ENCODE measurements at regions not wholly inside any gene's neighbourhood (a gene's known extent, or its start where the extent isn't known, plus 50 kb on each side); places are given as distances from the start of the nearest gene placed in this dataset.

DNA sequence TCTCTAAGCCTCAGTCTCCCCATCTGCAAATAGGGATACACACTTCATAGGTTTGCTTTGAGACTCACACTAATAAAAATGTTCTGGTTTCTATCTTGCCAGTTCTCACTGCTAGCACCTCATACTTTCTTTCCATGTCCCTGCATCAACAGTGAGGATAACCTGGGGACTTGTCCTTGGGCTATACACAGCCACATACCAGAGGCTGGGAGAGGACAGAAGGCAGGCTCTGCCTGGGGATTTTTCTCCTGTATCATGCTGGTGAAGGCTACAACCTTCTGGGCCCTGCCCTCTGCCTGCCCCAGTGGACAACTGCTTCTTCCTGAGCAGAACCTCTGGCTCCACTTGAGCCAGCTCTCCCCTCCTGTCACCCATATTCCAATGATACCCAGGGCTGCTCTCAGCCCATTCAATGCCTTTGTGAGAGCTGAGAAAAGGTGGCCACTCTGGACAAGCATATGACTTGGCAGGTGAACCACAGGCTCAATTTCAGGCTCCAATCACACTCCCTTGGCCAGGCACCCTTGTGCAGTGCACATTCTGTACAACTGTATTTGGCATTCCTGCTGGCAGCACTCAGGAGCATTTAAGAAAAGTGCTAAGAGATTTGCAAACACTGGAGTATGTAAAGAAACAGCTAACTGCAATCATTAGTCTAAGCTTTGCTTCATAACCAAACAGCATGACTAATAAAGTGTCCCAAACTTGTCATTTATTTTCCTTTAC, 135.8 kb upstream of the VRK1 start:
- peaks cover 0 to 21% (median 19%) of the 10 kb centered on the region in 4 donors for H3K4me1 ChIP-seq
- intact Hi-C loops (cut with DNase I) = no loop called here
- no peak for TF ChIP-seq POLR2A (IDR thresholded peaks at IDR 0.05; ENCODE audit: low read depth)
- no peak for TF ChIP-seq POLR2AphosphoS5 (IDR thresholded peaks at IDR 0.05)
- TF ChIP-seq EP300 (IDR thresholded peaks at IDR 0.05) = no peak
- TF ChIP-seq, protein P1, sequence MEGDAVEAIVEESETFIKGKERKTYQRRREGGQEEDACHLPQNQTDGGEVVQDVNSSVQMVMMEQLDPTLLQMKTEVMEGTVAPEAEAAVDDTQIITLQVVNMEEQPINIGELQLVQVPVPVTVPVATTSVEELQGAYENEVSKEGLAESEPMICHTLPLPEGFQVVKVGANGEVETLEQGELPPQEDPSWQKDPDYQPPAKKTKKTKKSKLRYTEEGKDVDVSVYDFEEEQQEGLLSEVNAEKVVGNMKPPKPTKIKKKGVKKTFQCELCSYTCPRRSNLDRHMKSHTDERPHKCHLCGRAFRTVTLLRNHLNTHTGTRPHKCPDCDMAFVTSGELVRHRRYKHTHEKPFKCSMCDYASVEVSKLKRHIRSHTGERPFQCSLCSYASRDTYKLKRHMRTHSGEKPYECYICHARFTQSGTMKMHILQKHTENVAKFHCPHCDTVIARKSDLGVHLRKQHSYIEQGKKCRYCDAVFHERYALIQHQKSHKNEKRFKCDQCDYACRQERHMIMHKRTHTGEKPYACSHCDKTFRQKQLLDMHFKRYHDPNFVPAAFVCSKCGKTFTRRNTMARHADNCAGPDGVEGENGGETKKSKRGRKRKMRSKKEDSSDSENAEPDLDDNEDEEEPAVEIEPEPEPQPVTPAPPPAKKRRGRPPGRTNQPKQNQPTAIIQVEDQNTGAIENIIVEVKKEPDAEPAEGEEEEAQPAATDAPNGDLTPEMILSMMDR (IDR thresholded peaks at IDR 0.05) = no peak

DNA sequence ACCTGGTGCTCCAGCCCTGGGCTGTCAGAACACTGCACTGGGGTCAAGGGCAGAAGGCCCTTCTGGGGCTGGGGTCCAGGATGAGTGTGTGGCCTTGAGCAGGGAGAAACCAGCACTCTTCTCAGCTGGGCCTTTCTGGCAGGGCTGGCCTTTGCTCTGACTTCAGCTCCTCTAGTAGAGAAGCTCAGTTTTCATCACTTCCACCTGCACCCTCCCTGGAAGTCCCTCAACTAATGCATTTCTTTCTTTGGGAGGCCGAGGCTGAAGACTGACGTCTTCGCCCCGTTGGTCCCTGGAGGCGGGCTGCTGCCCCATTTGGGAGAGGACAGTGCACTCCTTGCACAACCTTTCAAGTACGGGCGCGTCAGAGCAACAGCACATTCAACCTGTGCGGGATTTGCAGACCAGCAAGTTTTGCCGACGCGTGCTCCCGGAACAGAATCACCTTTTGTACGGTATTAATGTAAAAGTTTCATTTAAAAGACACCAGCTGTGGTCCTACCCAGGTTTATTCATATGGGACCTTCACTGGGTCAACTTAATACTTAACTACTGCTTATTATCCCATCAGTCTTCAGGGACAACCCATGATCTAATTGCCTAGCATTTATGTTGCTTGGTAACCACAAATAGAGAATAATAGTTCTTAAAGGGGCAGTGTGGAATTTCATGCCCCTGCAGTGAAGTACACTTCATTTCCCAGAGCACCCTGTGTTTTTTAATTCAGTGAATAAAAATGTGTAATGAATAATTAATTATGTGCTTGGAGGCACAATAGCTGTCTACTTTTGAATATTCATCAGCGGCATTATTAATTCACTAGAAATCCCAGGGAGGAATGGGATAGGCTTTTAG, 134.8 kb upstream of the VRK1 start:
- DNase-seq (ENCODE audit: extremely low spot score) = peak; percentile 75
- peak overlapping the region in 1 of 4 donors; percentile 25 for H3K4me3 ChIP-seq
- H3K9me3 ChIP-seq = peaks cover 0 to 3% (median under 1%) of the 10 kb centered on the region in 4 donors
- peak overlapping the region in 2 of 4 donors; percentile 20 to 27 for H3K27ac ChIP-seq (replicated peaks in 1 of 4)
- H3K4me1 ChIP-seq = peaks cover 0 to 21% (median 19%) of the 10 kb centered on the region in 4 donors
- TF ChIP-seq EP300 (IDR thresholded peaks at IDR 0.05) = no peak
- no peak for TF ChIP-seq POLR2A (IDR thresholded peaks at IDR 0.05; ENCODE audit: low read depth)
- TF ChIP-seq POLR2AphosphoS5 (IDR thresholded peaks at IDR 0.05) = no peak
- TF ChIP-seq, protein P1 (IDR thresholded peaks at IDR 0.05) = no peak
- H3K27me3 ChIP-seq = no peaks in the 10 kb centered on the region
- WGBS = 60% methylated on average over 15 of the region's 15 CpGs
- intact Hi-C loops (cut with DNase I) = no loop called here
- H3K36me3 ChIP-seq = no peaks in the 10 kb centered on the region

More for the DNA sequence above, 135.8 kb upstream of the VRK1 start:
- H3K27me3 ChIP-seq = no peaks in the 10 kb centered on the region
- peak; percentile 87 for DNase-seq (ENCODE audit: extremely low spot score)
- H3K9me3 ChIP-seq = peaks cover 0 to 13% (median 4%) of the 10 kb centered on the region in 4 donors
- H3K27ac ChIP-seq (replicated peaks in 1 of 4) = peak overlapping the region in 2 of 4 donors; percentile 20 to 27
- no peak overlapping the region for H3K4me3 ChIP-seq
- H3K36me3 ChIP-seq = no peaks in the 10 kb centered on the region

DNA sequence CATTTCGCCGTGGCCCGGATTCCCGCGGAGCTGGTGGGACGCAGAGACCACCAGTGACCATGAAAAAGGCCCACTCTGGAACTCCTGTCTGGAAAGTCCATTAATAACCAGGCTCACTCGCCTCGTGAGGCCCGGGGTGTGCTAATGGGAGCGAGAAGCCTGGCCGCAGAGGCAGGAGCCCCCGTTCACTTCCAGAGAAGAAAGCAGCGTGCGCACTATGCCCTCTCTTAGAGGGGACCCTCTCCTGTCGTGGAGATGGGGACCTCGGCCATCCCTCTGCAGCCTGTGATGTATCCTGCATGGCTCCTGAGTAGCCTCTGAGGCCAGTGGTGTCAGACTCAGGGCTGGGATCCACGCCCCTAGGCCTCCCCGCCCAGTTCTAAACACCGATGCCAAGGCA, 134.1 kb upstream of the VRK1 start:
- Histone ChIP-seq H3K4me1 (peaks cover 0 to 21% (median 19%) of the 10 kb centered on the region in 4 donors), H3K36me3 (no peaks in the 10 kb centered on the region), H3K27ac (replicated peaks in 1 of 4) (no peak overlapping the region), H3K4me3 (no peak overlapping the region), H3K9me3 (no peaks in the 10 kb centered on the region), H3K27me3 (no peaks in the 10 kb centered on the region)
- DNase-seq (ENCODE audit: extremely low spot score) = peak; percentile 70
- no peak for TF ChIP-seq EP300 (IDR thresholded peaks at IDR 0.05)
- TF ChIP-seq, protein P1 (IDR thresholded peaks at IDR 0.05) = no peak
- TF ChIP-seq POLR2A (IDR thresholded peaks at IDR 0.05; ENCODE audit: low read depth) = no peak
- no peak for TF ChIP-seq POLR2AphosphoS5 (IDR thresholded peaks at IDR 0.05)
- 85% methylated on average over 19 of the region's 19 CpGs for WGBS
- intact Hi-C loops (cut with DNase I) = no loop called here

GRCh38 chr14:96663491-96664067, 133.6 kb upstream of the VRK1 start:
- Histone ChIP-seq H3K27ac (replicated peaks in 1 of 4) (no peak overlapping the region), H3K4me1 (peaks cover 0 to 21% (median 19%) of the 10 kb centered on the region in 4 donors), H3K9me3 (no peaks in the 10 kb centered on the region), H3K4me3 (no peak overlapping the region), H3K36me3 (no peaks in the 10 kb centered on the region), H3K27me3 (no peaks in the 10 kb centered on the region)
- 83% methylated on average over 10 of the region's 10 CpGs for WGBS
- peak; percentile 88 for DNase-seq (ENCODE audit: extremely low spot score)
- intact Hi-C loops (cut with DNase I) = no loop called here
- TF ChIP-seq POLR2A (IDR thresholded peaks at IDR 0.05; ENCODE audit: low read depth) = no peak
- TF ChIP-seq POLR2AphosphoS5 (IDR thresholded peaks at IDR 0.05) = no peak
- TF ChIP-seq EP300 (IDR thresholded peaks at IDR 0.05) = no peak
- TF ChIP-seq, protein P1 (IDR thresholded peaks at IDR 0.05) = no peak
